ENCODE measurements at regions not wholly inside any gene's neighbourhood (a gene's known extent, or its start where the extent isn't known, plus 50 kb on each side); places are given as distances from the start of the nearest gene placed in this dataset.
"Not testable (repeated sequence)": the region's sequence is repeated elsewhere in the genome, so short reads cannot be mapped to it uniquely, and the experiment has no call there.

GRCh38 chr1:148679050-148679786 lies 69.4 kb upstream of the NUDT4B start:
- peak in 1 of 2 donors; percentile 60 for DNase-seq
- WGBS, 5 donors, result 0 to 1% (median 0%) methylated on average over 10 to 29 of the region's 77 CpGs; no CpG with 5 or more reads in 2 of the 5 donors

GRCh38 chr1:148679787-148680326 lies 68.7 kb upstream of the NUDT4B start:
- peak overlapping the region in 2 of 4 donors; percentile 49 to 61 for H3K4me3 ChIP-seq
- 0% methylated on average over 2 of the region's 37 CpGs; no CpG with 5 or more reads in 4 of the 5 donors for WGBS, 5 donors
- H3K4me1 ChIP-seq; H3K27me3 ChIP-seq; H3K9me3 ChIP-seq; DNase-seq; H3K36me3 ChIP-seq; intact Hi-C loops (cut with DNase I; ENCODE audit: low total_unique reads): not testable (repeated sequence)
- peak overlapping the region in 1 of 5 donors; percentile 83 for H3K27ac ChIP-seq

More at GRCh38 chr1:148679050-148679786, 69.4 kb upstream of the NUDT4B start:
- Histone ChIP-seq H3K4me3 (peak overlapping the region in 2 of 4 donors; percentile 49 to 61), H3K27ac (peak overlapping the region in 3 of 5 donors; percentile 52 to 83 (median 67))
- H3K9me3 ChIP-seq; H3K27me3 ChIP-seq; H3K4me1 ChIP-seq; intact Hi-C loops (cut with DNase I; ENCODE audit: low total_unique reads); H3K36me3 ChIP-seq: not testable (repeated sequence)
- peak in 1 of 3 donors; percentile 83 for TF ChIP-seq POLR2AphosphoS5 (IDR thresholded peaks at IDR 0.05)

- H3K9me3 ChIP-seq; H3K4me1 ChIP-seq; H3K27ac ChIP-seq; intact Hi-C loops (cut with DNase I; ENCODE audit: low total_unique reads); H3K27me3 ChIP-seq; H3K36me3 ChIP-seq; DNase-seq; H3K4me3 ChIP-seq: not testable (repeated sequence)
- WGBS, 5 donors, result 83 to 100% (median 86%) methylated on average over 1 to 2 of the region's 4 CpGs; no CpG with 5 or more reads in 2 of the 5 donors
Observed at GRCh38 chr1:148686735-148687134, 61.8 kb upstream of the NUDT4B start.

- H3K27ac ChIP-seq; H3K9me3 ChIP-seq; DNase-seq; intact Hi-C loops (cut with DNase I; ENCODE audit: low total_unique reads); H3K4me3 ChIP-seq; H3K4me1 ChIP-seq; H3K36me3 ChIP-seq; H3K27me3 ChIP-seq: not testable (repeated sequence)
- WGBS, 5 donors, result no CpG with 5 or more reads among the region's 2 CpGs
Observed at GRCh38 chr1:148687376-148687775, 61.2 kb upstream of the NUDT4B start.
